GM12875 (cell line): ENCODE measurements at regions not wholly inside any gene's neighbourhood (a gene's known extent, or its start where the extent isn't known, plus 50 kb on each side); places are given as distances from the start of the nearest gene placed in this dataset.

Experiments used
- H3K4me3 ChIP-seq: one replicate; pipeline ENCODE4 v1.5.1; 2011; ENCODE audit warnings: low read depth, low read length, control low read depth
- CTCF ChIP-seq: IDR thresholded peaks from 2 replicates; pipeline ENCODE4 v1.5.1; 2011; ENCODE audit warnings: low read depth, mild to moderate bottlenecking, control low read depth, inconsistent platforms, low read length, moderate library complexity, borderline replicate concordance; ENCODE audit not compliant: insufficient read depth

- H3K4me3 ChIP-seq: no peak overlapping the region
- TF ChIP-seq CTCF: no peak
Measured at GRCh38 chr5:2917093-2917492, 165.6 kb upstream of the IRX2 start.

- no peak for TF ChIP-seq CTCF
- no peak overlapping the region for H3K4me3 ChIP-seq
Measured at GRCh38 chr5:2916076-2916682, 164.7 kb upstream of the IRX2 start.

- TF ChIP-seq CTCF: no peak
- no peak overlapping the region for H3K4me3 ChIP-seq
Measured at GRCh38 chr5:2914981-2915484, 163.6 kb upstream of the IRX2 start.

GRCh38 chr5:2914022-2914661 is 162.7 kb upstream of the IRX2 start:
- H3K4me3 ChIP-seq: no peak overlapping the region
- no peak for TF ChIP-seq CTCF

GRCh38 chr5:2913281-2913680 is 161.8 kb upstream of the IRX2 start:
- H3K4me3 ChIP-seq: no peak overlapping the region
- TF ChIP-seq CTCF: no peak

GRCh38 chr5:2912741-2913140 is 161.3 kb upstream of the IRX2 start:
- H3K4me3 ChIP-seq: no peak overlapping the region
- no peak for TF ChIP-seq CTCF

GRCh38 chr5:2910401-2911175 is 159.1 kb upstream of the IRX2 start:
- no peak overlapping the region for H3K4me3 ChIP-seq
- no peak for TF ChIP-seq CTCF
